ENCODE measurements at regions not wholly inside any gene's neighbourhood (a gene's known extent, or its start where the extent isn't known, plus 50 kb on each side); places are given as distances from the start of the nearest gene placed in this dataset.

DNA sequence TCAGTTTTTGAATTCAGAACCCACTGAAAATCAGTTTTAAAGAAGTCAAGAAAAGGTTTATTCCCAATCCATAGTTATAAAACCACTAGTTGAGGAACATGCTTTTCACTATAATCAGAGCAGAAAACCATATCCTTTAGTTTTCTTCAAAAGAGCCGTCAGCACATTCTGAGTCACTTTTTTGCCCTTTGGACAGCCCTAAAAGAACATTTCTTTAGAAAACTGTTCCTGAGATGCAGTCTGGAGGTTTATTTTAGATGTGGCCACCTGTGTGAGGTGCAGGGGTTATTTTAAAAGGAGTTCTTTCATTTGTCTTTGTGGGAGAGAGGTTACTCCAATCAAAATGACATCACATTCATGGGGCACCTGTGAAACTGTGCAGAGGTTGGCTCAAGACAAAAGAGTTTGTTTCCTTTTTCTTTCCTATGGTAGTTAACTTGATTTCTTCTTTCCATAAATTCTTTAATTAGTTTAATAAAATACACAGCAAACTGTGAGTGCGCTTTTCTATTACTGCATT, 221.6 kb upstream of the RPS23 start:
- Mint-ChIP-seq H3K4me1 (no peaks in the 10 kb centered on the region), H3K36me3 (ENCODE audit: low read depth) (peaks cover 9% of the 10 kb centered on the region), H3K4me3 (no peak overlapping the region), H3K27ac (ENCODE audit: unreplicated experiment) (no peak overlapping the region), H3K27me3 (ENCODE audit: low read depth) (no peaks in the 10 kb centered on the region), H3K9me3 (peaks cover 10% of the 10 kb centered on the region)
- DNase-seq (ENCODE audit: low read depth, low spot score), result no peak
- TF ChIP-seq, protein P1, sequence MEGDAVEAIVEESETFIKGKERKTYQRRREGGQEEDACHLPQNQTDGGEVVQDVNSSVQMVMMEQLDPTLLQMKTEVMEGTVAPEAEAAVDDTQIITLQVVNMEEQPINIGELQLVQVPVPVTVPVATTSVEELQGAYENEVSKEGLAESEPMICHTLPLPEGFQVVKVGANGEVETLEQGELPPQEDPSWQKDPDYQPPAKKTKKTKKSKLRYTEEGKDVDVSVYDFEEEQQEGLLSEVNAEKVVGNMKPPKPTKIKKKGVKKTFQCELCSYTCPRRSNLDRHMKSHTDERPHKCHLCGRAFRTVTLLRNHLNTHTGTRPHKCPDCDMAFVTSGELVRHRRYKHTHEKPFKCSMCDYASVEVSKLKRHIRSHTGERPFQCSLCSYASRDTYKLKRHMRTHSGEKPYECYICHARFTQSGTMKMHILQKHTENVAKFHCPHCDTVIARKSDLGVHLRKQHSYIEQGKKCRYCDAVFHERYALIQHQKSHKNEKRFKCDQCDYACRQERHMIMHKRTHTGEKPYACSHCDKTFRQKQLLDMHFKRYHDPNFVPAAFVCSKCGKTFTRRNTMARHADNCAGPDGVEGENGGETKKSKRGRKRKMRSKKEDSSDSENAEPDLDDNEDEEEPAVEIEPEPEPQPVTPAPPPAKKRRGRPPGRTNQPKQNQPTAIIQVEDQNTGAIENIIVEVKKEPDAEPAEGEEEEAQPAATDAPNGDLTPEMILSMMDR (conservative IDR thresholded peaks at IDR 0.05), result no peak

DNA sequence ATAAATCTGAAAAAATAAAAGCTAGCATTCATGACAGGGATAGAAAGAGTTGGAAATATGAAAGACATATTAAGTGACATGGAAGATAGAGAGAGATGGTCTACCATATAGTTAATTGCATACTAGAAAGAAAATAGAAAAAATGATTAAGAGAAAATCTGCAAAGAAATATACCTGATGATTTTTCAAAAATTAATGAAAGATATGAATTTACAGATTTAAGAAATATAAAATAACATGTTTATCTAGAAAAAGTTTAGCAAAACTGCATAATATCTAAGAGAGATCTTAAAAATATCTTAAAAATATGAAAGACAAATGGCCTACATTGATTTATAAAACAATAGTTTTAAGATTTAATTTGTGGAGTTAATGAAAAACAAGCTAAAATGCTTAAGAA, 219.1 kb upstream of the RPS23 start:
- no peak overlapping the region for H3K27ac Mint-ChIP-seq (ENCODE audit: unreplicated experiment)
- no peak overlapping the region for H3K4me3 Mint-ChIP-seq
- peaks cover 9% of the 10 kb centered on the region for H3K36me3 Mint-ChIP-seq (ENCODE audit: low read depth)
- peaks cover 9% of the 10 kb centered on the region for H3K9me3 Mint-ChIP-seq
- no peaks in the 10 kb centered on the region for H3K4me1 Mint-ChIP-seq
- no peak for DNase-seq (ENCODE audit: low read depth, low spot score)
- TF ChIP-seq, protein P1 (conservative IDR thresholded peaks at IDR 0.05), result no peak
- H3K27me3 Mint-ChIP-seq (ENCODE audit: low read depth), result no peaks in the 10 kb centered on the region

DNA sequence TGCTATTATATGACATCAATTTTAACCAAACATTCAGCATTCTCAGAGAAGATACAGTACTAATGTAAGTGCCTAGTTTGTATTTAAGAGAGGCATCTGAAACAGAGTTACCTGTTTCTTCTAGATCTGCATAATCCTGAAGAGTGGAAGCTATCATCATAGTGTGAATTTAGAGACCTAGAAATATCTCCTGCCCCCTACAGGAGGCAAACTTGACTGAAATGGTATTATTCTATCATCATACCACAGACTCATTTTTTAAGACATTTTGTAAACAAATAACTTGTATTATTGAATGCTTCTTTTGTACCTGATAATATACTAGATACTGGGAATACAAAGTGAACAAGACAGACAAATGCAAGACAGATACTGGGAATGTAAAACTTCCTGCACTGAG, 216.8 kb upstream of the RPS23 start:
- H3K27ac Mint-ChIP-seq (ENCODE audit: unreplicated experiment), result no peak overlapping the region
- H3K4me1 Mint-ChIP-seq, result no peaks in the 10 kb centered on the region
- TF ChIP-seq, protein P1 (conservative IDR thresholded peaks at IDR 0.05), result no peak
- no peak overlapping the region for H3K4me3 Mint-ChIP-seq
- DNase-seq (ENCODE audit: low read depth, low spot score), result no peak
- no peaks in the 10 kb centered on the region for H3K27me3 Mint-ChIP-seq (ENCODE audit: low read depth)
- peaks cover 9% of the 10 kb centered on the region for H3K36me3 Mint-ChIP-seq (ENCODE audit: low read depth)
- peaks cover 10% of the 10 kb centered on the region for H3K9me3 Mint-ChIP-seq

DNA sequence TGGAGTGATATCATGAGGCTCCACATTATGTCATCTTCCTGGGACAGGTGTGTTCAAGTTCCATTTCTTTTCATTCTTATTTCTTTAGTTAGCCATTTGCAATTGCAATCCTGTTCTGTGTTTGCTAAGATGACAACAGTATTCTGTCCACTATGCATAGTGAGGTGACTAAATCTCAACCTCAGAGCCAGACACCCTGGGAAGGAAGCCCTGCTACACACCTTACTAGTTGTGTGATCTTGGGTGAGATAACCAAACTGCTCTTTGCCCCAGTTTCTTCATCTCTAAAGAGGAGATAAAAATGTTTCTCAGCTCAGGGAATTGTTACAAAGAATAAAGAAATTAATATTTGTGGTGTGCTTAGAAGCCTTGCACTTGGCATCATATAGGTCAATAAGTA, 215.1 kb upstream of the RPS23 start:
- H3K4me3 Mint-ChIP-seq, result no peak overlapping the region
- no peaks in the 10 kb centered on the region for H3K27me3 Mint-ChIP-seq (ENCODE audit: low read depth)
- H3K4me1 Mint-ChIP-seq, result no peaks in the 10 kb centered on the region
- H3K36me3 Mint-ChIP-seq (ENCODE audit: low read depth), result peaks cover 6% of the 10 kb centered on the region
- TF ChIP-seq, protein P1 (conservative IDR thresholded peaks at IDR 0.05), result no peak
- DNase-seq (ENCODE audit: low read depth, low spot score), result no peak
- peaks cover 7% of the 10 kb centered on the region for H3K9me3 Mint-ChIP-seq
- no peak overlapping the region for H3K27ac Mint-ChIP-seq (ENCODE audit: unreplicated experiment)

DNA sequence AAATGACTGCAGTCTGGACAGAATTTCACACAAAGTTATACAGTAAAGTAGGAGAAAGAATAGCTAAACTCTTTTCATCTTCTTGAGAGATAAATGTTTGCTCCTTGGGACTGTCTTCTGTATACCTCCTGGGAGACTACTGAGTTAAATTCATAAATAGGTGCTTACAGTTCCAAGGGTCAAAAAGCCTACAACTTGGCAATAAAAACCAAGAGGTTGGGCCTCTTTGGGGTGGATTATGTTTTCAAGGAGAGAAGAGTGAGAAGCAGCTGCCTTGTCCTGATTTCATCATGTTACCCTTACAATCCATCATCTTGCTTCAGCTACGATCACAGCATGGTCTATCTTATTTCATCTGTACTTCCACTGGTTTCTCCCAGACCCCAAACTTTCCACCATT, 213.2 kb upstream of the RPS23 start:
- H3K4me1 Mint-ChIP-seq, result no peaks in the 10 kb centered on the region

More for the DNA sequence above, 213.2 kb upstream of the RPS23 start:
- TF ChIP-seq, protein P1 (conservative IDR thresholded peaks at IDR 0.05), result no peak
- Mint-ChIP-seq H3K4me3 (no peak overlapping the region), H3K9me3 (peaks cover 7% of the 10 kb centered on the region), H3K27me3 (ENCODE audit: low read depth) (no peaks in the 10 kb centered on the region), H3K27ac (ENCODE audit: unreplicated experiment) (no peak overlapping the region), H3K36me3 (ENCODE audit: low read depth) (peaks cover 6% of the 10 kb centered on the region)
- no peak for DNase-seq (ENCODE audit: low read depth, low spot score)

Data from neural crest cell (in vitro differentiated cells).